ENCODE measurements at regions not wholly inside any gene's neighbourhood (a gene's known extent, or its start where the extent isn't known, plus 50 kb on each side); places are given as distances from the start of the nearest gene placed in this dataset.
"Not testable (repeated sequence)": the region's sequence is repeated elsewhere in the genome, so short reads cannot be mapped to it uniquely, and the experiment has no call there.

DNA sequence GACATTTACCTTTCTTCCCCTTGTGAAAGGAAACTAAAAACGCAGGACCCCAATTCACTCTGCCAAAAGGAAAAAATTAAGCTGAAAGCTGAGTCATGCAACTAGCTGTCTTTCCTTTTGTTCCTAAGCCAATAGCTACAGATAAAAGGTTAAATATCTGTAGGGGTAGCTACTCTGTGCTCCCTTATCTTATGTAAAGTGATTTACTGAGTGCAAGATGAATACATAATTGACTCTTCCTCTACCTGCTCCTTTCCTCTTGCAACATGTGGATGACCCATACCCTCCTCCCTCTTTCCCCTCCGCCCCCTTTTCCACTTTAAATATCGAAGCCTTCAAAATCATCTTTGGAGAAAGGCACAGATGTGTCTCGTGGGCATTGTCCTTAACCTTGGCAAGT, 68.0 kb upstream of the ZNF157 start:
- in situ Hi-C loops (cut with HindIII; ENCODE audit: low pct_unique_long_range_greater_than_20kb, low sequenced_read_pairs): no loop called here
- DNase-seq (ENCODE audit: low read depth): no peak

DNA sequence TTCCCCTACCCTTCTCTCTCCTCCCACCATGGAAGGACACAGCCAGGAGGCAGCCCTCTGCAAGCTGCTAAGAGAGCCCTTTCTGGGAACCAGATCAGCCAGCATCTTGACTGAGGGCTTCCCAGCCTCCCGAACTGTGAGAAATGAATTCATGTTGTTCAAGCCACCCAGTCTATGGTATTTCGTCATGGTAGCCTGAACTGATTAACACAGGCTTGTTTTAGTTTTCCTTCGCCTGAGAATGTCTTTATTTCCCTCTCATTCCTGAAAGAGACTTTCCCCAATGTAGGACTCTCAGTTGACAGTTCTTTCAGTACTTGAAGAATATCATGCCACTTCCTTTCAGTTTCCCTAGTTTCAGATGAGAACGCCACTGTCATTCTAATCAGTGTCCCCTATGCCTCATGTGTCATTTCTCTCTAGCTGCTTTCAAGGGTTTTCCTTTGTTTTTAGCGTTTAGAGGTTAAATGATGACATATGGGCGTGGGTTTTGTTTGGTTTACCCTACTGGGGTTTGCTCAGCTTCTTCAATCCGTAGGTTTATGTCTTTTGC, 63.8 kb upstream of the ZNF157 start:
- in situ Hi-C loops (cut with HindIII; ENCODE audit: low pct_unique_long_range_greater_than_20kb, low sequenced_read_pairs); DNase-seq (ENCODE audit: low read depth): not testable (repeated sequence)

DNA sequence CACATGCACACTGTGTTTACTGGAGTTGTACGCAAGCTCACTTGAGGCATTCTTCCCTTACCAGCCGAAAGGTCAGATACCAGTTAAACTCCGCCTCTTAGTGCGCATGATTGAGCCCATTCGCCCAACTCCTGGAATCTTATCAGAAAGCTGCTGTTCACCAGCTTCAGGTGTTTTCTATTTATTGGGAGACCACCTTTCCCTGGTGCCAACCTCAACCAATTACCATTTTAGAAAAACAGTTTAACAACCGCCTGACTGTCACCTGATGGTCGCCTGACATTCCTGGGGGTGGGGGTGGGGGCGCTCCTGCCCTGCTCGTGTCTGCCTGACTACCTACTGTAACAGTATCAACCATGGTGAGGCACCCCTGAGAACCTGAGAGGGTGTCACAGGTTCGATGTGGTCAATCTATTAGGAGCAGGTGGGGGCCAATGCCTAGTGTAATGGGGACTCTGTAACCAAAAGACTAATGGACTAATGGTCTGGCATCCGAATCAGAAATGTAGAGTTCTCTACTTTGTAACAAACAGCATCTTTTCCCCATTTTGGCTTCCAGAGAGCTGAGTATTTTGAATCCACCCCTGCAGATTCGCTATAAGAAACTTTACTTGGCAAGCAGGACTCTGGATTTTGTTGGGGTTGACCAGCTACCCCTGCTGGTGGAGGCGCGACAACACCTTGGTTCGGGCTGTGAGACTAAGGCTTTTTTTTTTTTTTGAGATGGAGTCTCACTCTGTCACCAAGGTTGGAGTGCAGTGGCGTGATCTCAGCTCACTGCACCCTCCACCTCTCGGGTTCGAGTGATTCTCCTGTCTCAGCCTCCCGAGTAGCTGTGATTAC, 58.2 kb upstream of the ZNF157 start:
- in situ Hi-C loops (cut with HindIII; ENCODE audit: low pct_unique_long_range_greater_than_20kb, low sequenced_read_pairs): no loop called here
- peak; percentile 21 for DNase-seq (ENCODE audit: low read depth)

DNA sequence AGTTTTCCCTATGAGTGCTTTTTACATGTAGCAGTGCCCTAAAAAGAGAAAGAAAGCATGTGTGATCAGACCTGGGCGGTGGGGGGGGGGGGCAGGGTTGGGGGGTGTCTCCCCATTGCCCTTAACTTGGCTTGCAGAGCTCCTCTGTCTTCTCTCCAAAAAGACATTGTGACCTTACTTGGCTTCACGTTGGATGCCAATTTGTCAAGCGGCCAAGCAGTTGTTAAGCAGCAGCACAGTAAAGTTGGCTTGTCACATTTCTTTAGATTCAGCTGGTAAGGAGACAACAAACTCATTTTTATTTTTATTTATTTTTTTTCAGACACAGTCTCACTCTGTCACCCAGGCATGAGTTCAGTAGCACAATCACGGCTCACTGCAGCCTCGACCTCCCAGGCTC, 57.3 kb upstream of the ZNF157 start:
- no peak for DNase-seq (ENCODE audit: low read depth)
- in situ Hi-C loops (cut with HindIII; ENCODE audit: low pct_unique_long_range_greater_than_20kb, low sequenced_read_pairs): no loop called here

DNA sequence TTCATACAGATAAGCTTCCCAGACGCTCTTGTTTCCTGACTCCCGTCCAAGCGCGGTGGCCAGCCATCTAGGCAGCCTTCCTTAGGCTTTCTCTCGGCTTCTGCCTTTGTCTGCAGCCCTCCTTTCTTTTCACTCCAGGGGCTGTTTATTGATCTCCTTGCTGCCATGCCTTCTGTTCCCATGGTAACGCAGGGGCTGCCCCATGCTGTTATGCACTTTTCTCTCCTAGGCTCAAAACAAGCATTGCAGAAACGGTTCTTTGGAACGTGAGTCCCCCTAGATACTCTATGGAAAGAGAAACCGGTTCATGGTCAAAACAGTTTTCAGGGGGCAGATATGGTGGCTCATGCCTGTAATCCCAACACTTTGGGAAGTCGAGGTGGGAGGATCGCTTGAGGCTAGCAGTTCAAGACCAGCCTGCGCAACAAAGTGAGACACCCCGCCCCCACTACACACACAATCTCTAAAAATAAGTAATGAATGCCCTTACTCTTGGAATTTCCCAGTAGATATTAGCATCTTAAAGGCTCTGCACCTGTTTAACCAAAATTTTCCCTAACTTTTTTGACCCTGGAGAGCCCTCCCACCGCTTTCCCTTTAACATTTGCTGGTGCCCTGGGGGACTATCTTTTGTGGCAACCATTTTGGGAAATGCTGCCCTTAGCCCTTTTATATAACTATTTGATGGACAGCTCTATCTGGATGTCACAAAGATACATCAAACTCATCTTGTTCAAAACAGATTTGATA, 53.9 kb upstream of the ZNF157 start:
- no peak for DNase-seq (ENCODE audit: low read depth)
- in situ Hi-C loops (cut with HindIII; ENCODE audit: low pct_unique_long_range_greater_than_20kb, low sequenced_read_pairs): no loop called here

Data from Caki2 (cell line).